GM12892 (cell line): ENCODE measurements at regions not wholly inside any gene's neighbourhood (a gene's known extent, or its start where the extent isn't known, plus 50 kb on each side); places are given as distances from the start of the nearest gene placed in this dataset.

Experiments
- POLR2A ChIP-seq: IDR thresholded peaks from 2 replicates; pipeline ENCODE4 v1.6.1; 2011; ENCODE audit warnings: low read depth, low read length, control low read depth
- POLR2AphosphoS5 ChIP-seq: IDR thresholded peaks from 2 replicates; pipeline ENCODE4 v1.6.1; 2011; ENCODE audit warnings: low read depth, low read length, control low read depth
- TAF1 ChIP-seq: IDR thresholded peaks from 2 replicates; pipeline ENCODE4 v1.6.1; 2011; ENCODE audit warnings: low read depth, mild to moderate bottlenecking, control low read depth, low read length, borderline replicate concordance

DNA sequence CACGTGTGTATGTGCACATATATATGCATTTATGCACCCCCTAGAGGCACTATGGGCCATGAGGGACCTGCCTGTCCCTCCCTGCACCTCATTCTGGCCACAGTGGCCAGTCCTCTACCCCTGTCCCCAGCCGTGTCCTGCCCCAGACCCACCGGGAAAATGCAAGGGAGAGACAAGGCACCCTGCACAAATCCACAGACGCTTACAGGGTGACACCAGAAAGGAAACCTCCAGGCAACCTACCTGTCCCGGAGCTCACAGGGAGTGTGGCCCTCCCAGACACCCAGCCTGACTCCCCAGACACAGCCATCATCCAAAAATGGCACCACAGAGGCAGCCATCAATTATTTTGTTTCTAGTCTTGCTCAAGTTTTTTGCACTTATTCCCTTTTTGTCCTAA lies 440.4 kb downstream of the SOX9 start:
- TF ChIP-seq POLR2AphosphoS5, result no peak
- no peak for TF ChIP-seq POLR2A
- TF ChIP-seq TAF1, result no peak
